RWPE1 (cell line): ENCODE measurements at regions not wholly inside any gene's neighbourhood (a gene's known extent, or its start where the extent isn't known, plus 50 kb on each side); places are given as distances from the start of the nearest gene placed in this dataset.

Experiments used
- CTCF ChIA-PET: fragments of 350-600 bp; sonication (Branson Sonifier 250); formaldehyde crosslinking; extraction: SDS; loops from one replicate; lab custom pipeline; 2021; lab: Yijun Ruan, JAX
- POLR2A ChIA-PET: fragments of 400-600 bp; formaldehyde crosslinking; extraction: SDS; loops from one replicate; lab custom pipeline; 2020; ENCODE audit warnings: antibody characterized with exemption; ENCODE audit not compliant: low non-redundant PET; lab: Yijun Ruan, JAX
- DNase-seq: peaks from one replicate; pipeline ENCODE4 v3.0.0; 2012; ENCODE audit warnings: low spot score
- H3K27ac ChIP-seq: fragments of 450-650 bp; 2 replicates; pipeline ENCODE4 v1.5.1; 2017
- CTCF ChIP-seq: fragments of 450-650 bp; conservative IDR thresholded peaks from 2 replicates; pipeline ENCODE4 v1.5.1; 2017; ENCODE audit warnings: low read depth, mild to moderate bottlenecking

- no peak for DNase-seq
Observed at GRCh38 chr11:55719608-55720160, 53.6 kb upstream of the OR5D13 start.

More at GRCh38 chr11:55719608-55720160, 53.6 kb upstream of the OR5D13 start:
- TF ChIP-seq CTCF: no peak
- no peak overlapping the region for H3K27ac ChIP-seq
- ChIA-PET CTCF (interaction anchor here (1.1 kb wide), 1 partner anchor 13 kb away, joined by 3 read pairs; no protein-coding TSS in a partner anchor), POLR2A (no interaction called here)
